HG03025 (cell line): ENCODE measurements at regions not wholly inside any gene's neighbourhood (a gene's known extent, or its start where the extent isn't known, plus 50 kb on each side); places are given as distances from the start of the nearest gene placed in this dataset.

Source experiments
- ATAC-seq: cut with Tn5 transposase; IDR thresholded peaks from one replicate; pipeline ENCODE4 v1.9.1; 2021; ENCODE audit warnings: mild to moderate bottlenecking, moderate library complexity; ENCODE audit not compliant: unreplicated experiment, low FRiP score

GRCh38 chr2:67848551-67849285 is 214.1 kb downstream of the C1D start:
- ATAC-seq, result no peak

- ATAC-seq, result no peak
These were observed 211.8 kb downstream of the C1D start for GRCh38 chr2:67851016-67851415.

GRCh38 chr2:67851956-67852824 is 210.6 kb downstream of the C1D start:
- no peak for ATAC-seq

GRCh38 chr2:67854103-67854743 is 208.6 kb downstream of the C1D start:
- no peak for ATAC-seq

GRCh38 chr2:67854798-67855197 is 208.0 kb downstream of the C1D start:
- no peak for ATAC-seq

GRCh38 chr2:67856866-67857265 is 205.9 kb downstream of the C1D start:
- no peak for ATAC-seq

GRCh38 chr2:67857836-67858235 is 205.0 kb downstream of the C1D start:
- no peak for ATAC-seq

GRCh38 chr2:67858886-67859285 is 203.9 kb downstream of the C1D start:
- ATAC-seq, result no peak

GRCh38 chr2:67865917-67866316 is 196.9 kb downstream of the C1D start:
- ATAC-seq, result no peak

- ATAC-seq, result no peak
These were observed 195.1 kb downstream of the C1D start for GRCh38 chr2:67867735-67868134.

- no peak for ATAC-seq
These were observed 191.0 kb downstream of the C1D start for GRCh38 chr2:67871686-67872412.

GRCh38 chr2:67872481-67872880 is 190.3 kb downstream of the C1D start:
- ATAC-seq, result no peak

- no peak for ATAC-seq
These were observed 188.9 kb downstream of the C1D start for GRCh38 chr2:67873916-67874315.

GRCh38 chr2:67876176-67876575 is 186.6 kb downstream of the C1D start:
- no peak for ATAC-seq

GRCh38 chr2:67877301-67877700 is 185.5 kb downstream of the C1D start:
- no peak for ATAC-seq

- ATAC-seq, result no peak
These were observed 184.1 kb downstream of the C1D start for GRCh38 chr2:67878743-67879142.

GRCh38 chr2:67879586-67880290 is 183.1 kb downstream of the C1D start:
- ATAC-seq, result no peak

GRCh38 chr2:67880291-67880761 is 182.5 kb downstream of the C1D start:
- no peak for ATAC-seq

- no peak for ATAC-seq
These were observed 181.0 kb downstream of the C1D start for GRCh38 chr2:67881816-67882215.
